ENCODE measurements at regions not wholly inside any gene's neighbourhood (a gene's known extent, or its start where the extent isn't known, plus 50 kb on each side); places are given as distances from the start of the nearest gene placed in this dataset.
A peak's percentile ranks its signal among the peaks of the same experiment; 100 is the strongest.

DNA sequence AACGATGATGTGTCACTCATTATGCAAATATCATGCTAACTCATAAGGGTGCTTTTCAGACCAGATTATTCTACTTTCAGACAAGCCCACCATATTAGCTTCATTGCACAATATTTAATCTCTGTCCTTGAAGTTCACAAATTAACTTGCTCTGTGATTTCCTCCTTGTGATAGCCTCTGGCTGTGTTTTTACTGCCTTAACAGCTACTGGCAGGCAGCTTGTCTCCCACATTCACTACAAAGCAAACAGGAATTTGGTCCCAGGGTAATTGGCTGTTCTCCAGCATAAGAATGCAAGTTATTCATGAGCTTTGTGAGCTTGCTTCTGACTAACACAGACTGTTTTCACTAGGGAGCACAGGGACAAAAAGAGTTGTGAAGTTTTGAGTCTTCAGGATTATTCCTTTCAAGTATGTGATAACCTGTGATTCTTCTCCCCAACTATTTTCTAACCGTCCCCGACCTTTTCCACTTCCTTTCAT lies 87.9 kb upstream of the HMCN1 start:
- TF ChIP-seq POLR2AphosphoS5 (IDR thresholded peaks at IDR 0.05; ENCODE audit: borderline replicate concordance, low read depth, low read length) (peak; percentile 90), EZH2 (IDR thresholded peaks at IDR 0.05) (no peak)

All from SK-N-MC (cell line).